Ishikawa (cell line): ENCODE measurements at regions not wholly inside any gene's neighbourhood (a gene's known extent, or its start where the extent isn't known, plus 50 kb on each side); places are given as distances from the start of the nearest gene placed in this dataset.
A peak's percentile ranks its signal among the peaks of the same experiment; 100 is the strongest.

Source experiments
- CEBPB ChIP-seq: IDR thresholded peaks from 2 replicates; pipeline ENCODE4 v1.6.1; 2012
- CREB1 ChIP-seq: IDR thresholded peaks from 2 replicates; pipeline ENCODE4 v1.6.1; 2012; ENCODE audit warnings: low read depth
- EP300 ChIP-seq: IDR thresholded peaks from 2 replicates; pipeline ENCODE4 v1.6.1; 2012; ENCODE audit warnings: borderline replicate concordance
- FOXM1 ChIP-seq: IDR thresholded peaks from 2 replicates; pipeline ENCODE4 v1.6.1; 2012; ENCODE audit warnings: low read depth, borderline replicate concordance
- MAX ChIP-seq: IDR thresholded peaks from 2 replicates; pipeline ENCODE4 v1.6.1; 2012
- NFIC ChIP-seq: IDR thresholded peaks from 2 replicates; pipeline ENCODE4 v1.6.1; 2012
- RAD21 ChIP-seq: IDR thresholded peaks from 2 replicates; pipeline ENCODE4 v1.6.1; 2012; ENCODE audit warnings: low read depth
- REST ChIP-seq: IDR thresholded peaks from 2 replicates; pipeline ENCODE4 v1.6.1; 2012; ENCODE audit warnings: low read depth, mild to moderate bottlenecking
- TCF12 ChIP-seq: IDR thresholded peaks from 2 replicates; pipeline ENCODE4 v1.6.1; 2012; ENCODE audit warnings: low read depth
- TEAD4 ChIP-seq: IDR thresholded peaks from 2 replicates; pipeline ENCODE4 v1.6.1; 2012
- USF1 ChIP-seq: IDR thresholded peaks from 2 replicates; pipeline ENCODE4 v1.6.1; 2012
- YY1 ChIP-seq: IDR thresholded peaks from 2 replicates; pipeline ENCODE4 v1.6.1; 2012; ENCODE audit warnings: low read depth
- ZBTB7A ChIP-seq: IDR thresholded peaks from 2 replicates; pipeline ENCODE4 v1.6.1; 2012; ENCODE audit warnings: low read depth

GRCh38 chr2:39568561-39569006 is 97.1 kb upstream of the TMEM178A start:
- TF ChIP-seq CEBPB: no peak
- peak; percentile 30; the same call in 1 of the 2 replicates for TF ChIP-seq NFIC
- peak; percentile 69; the same call in 1 of the 2 replicates for TF ChIP-seq EP300
- no peak for TF ChIP-seq USF1
- peak; percentile 7; the same call in 1 of the 2 replicates for TF ChIP-seq RAD21
- TF ChIP-seq FOXM1: peak; percentile 68
- TF ChIP-seq TCF12: peak; percentile 78
- TF ChIP-seq MAX: no peak
- TF ChIP-seq ZBTB7A: no peak
- TF ChIP-seq REST: no peak
- TF ChIP-seq YY1: peak; percentile 51; the same call in 1 of the 2 replicates
- TF ChIP-seq TEAD4: peak; percentile 85
- TF ChIP-seq CREB1: no peak
